Nephron (organoid): ENCODE measurements at regions not wholly inside any gene's neighbourhood (a gene's known extent, or its start where the extent isn't known, plus 50 kb on each side); places are given as distances from the start of the nearest gene placed in this dataset.
A peak's percentile ranks its signal among the peaks of the same experiment; 100 is the strongest.
"Not testable (repeated sequence)": the region's sequence is repeated elsewhere in the genome, so short reads cannot be mapped to it uniquely, and the experiment has no call there.

ENCODE experiments used
- H3K27ac Mint-ChIP-seq, 3 experiments: 2 replicates each; pipeline ENCODE4 v1.8.0; 2020; ENCODE audit warnings: mixed read lengths in 3 of 3, mild to moderate bottlenecking in 2 of 3, moderate library complexity in 1 of 3
- H3K27me3 Mint-ChIP-seq: 2 replicates; pipeline ENCODE4 v1.8.0; 2021; ENCODE audit warnings: low read depth, mild to moderate bottlenecking, moderate library complexity, mixed read lengths
- H3K36me3 Mint-ChIP-seq: 2 replicates; pipeline ENCODE4 v1.8.0; 2020; ENCODE audit warnings: low read depth, mixed read lengths
- H3K4me1 Mint-ChIP-seq: 2 replicates; pipeline ENCODE4 v1.8.0; 2020; ENCODE audit warnings: mixed read lengths
- H3K4me3 Mint-ChIP-seq, 3 experiments: 2 replicates each; pipeline ENCODE4 v1.8.0; 2020; ENCODE audit warnings: mild to moderate bottlenecking in 3 of 3, mixed read lengths in 3 of 3, moderate library complexity in 2 of 3
- H3K9me3 Mint-ChIP-seq: 2 replicates; pipeline ENCODE4 v1.8.0; 2020; ENCODE audit warnings: mixed read lengths
- TF ChIP-seq, protein P1 (sequence below), 3 experiments: fragments of 200-600 bp; sonication (generic); IDR thresholded peaks; one replicate each; pipeline ENCODE4 v1.5.0; 2021; ENCODE audit warnings: antibody characterized with exemption in 3 of 3; ENCODE audit not compliant: unreplicated experiment in 3 of 3

DNA sequence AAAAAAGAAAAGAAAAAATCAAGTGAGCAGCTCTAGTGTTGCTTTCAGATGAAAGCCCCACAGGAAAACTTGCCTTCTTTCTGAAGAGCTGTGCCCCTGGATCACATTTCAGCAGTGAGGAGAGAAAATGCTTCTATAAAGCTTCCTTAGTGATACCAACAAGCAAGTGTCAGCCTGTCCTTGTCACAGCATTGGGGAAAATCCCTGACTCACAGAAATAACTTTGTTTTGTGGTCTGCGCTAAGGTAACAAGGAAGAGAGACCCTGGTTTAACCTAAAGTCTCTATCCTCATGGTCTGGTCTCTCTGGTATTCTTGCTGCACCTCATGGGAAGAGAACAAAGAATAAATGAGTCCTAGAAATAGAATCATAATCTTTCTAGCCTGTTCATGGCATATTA, 885.2 kb upstream of the SORCS1 start:
- H3K27ac Mint-ChIP-seq: no peak overlapping the region
- no peaks in the 10 kb centered on the region for H3K4me1 Mint-ChIP-seq
- no peaks in the 10 kb centered on the region for H3K9me3 Mint-ChIP-seq
- no peaks in the 10 kb centered on the region for H3K27me3 Mint-ChIP-seq
- TF ChIP-seq, protein P1, sequence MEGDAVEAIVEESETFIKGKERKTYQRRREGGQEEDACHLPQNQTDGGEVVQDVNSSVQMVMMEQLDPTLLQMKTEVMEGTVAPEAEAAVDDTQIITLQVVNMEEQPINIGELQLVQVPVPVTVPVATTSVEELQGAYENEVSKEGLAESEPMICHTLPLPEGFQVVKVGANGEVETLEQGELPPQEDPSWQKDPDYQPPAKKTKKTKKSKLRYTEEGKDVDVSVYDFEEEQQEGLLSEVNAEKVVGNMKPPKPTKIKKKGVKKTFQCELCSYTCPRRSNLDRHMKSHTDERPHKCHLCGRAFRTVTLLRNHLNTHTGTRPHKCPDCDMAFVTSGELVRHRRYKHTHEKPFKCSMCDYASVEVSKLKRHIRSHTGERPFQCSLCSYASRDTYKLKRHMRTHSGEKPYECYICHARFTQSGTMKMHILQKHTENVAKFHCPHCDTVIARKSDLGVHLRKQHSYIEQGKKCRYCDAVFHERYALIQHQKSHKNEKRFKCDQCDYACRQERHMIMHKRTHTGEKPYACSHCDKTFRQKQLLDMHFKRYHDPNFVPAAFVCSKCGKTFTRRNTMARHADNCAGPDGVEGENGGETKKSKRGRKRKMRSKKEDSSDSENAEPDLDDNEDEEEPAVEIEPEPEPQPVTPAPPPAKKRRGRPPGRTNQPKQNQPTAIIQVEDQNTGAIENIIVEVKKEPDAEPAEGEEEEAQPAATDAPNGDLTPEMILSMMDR (IDR thresholded peaks at IDR 0.05; ENCODE audit: unreplicated experiment in 3 of 3): no peak
- H3K4me3 Mint-ChIP-seq: no peak overlapping the region
- H3K36me3 Mint-ChIP-seq: no peaks in the 10 kb centered on the region

DNA sequence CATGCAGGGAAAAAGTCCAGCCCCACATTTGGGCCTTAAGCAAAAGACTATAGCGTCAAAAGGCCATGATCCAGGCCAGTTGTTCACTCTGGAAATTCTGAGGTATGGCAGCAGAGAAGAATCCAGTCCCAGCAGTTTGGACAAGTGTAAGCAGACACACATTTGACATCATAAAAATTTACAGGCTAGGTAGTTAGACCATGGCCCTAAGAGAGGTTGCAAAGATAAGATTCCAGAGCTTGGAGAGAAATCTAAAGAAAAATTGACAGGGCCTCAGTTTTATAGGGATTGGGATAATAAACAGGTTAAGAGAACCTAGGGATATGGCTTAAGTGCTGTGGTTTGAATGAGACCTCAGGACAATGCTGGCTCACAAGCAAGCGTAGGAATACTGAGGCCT, 884.4 kb upstream of the SORCS1 start:
- Mint-ChIP-seq H3K27ac (no peak overlapping the region), H3K4me3 (no peak overlapping the region), H3K9me3 (no peaks in the 10 kb centered on the region), H3K4me1 (no peaks in the 10 kb centered on the region), H3K27me3 (no peaks in the 10 kb centered on the region), H3K36me3 (no peaks in the 10 kb centered on the region)
- TF ChIP-seq, protein P1 (IDR thresholded peaks at IDR 0.05; ENCODE audit: unreplicated experiment in 3 of 3): no peak

DNA sequence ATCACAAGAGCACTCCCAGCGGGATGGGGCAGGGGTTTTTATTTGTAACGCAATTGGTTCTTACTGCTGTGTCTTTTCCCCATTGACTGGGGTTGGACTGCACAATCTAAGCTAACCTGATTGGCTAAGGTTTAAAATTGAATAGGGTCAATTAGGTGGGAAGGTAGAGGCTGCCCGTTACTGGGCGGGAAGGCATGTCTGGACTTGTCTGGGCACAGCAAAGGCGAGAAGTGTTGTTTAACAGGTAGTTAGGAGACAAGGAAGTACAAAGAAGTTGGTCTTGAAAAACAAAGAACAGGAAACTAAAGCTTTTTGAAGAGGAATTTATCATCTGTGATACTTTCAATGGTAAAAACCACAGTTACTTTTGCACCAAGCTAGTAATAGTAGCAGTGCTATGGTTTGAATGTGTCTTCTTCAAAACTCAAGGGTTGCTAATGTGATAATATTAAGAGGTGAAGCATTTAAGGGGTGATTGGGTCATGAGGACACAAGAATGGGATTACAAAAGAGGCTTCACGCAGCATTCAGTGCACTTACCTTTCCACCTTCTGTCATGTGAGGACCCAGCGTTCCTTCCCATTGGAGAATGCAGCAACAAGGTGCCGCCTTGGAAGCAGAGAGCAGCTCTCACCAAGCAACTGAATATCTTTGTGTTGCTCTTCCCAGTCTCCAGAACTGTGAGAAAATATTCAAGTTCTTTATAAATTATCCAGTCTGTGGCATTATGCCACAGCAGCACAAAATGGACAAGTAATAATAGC, 875.5 kb upstream of the SORCS1 start:
- H3K9me3 Mint-ChIP-seq: peaks cover 8% of the 10 kb centered on the region

DNA sequence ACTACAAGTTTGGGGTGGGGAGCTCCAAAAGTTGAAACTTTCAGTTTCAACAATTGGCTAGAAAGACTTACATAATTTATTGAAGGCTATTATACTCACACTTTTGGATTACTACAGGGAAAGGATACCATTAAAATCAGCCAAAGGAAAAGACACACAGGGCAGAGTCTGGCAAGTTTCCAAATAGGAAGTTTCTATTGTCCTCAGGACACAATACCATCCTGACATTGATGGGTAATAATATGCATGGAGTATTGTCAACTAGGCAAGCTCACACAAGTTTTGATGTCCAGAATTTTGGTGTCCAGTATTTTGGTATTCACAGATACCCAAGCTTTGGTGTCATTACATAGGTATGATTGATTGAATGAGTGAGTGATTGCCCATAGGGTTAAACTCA, 872.6 kb upstream of the SORCS1 start:
- Mint-ChIP-seq H3K9me3 (peaks cover 8% of the 10 kb centered on the region), H3K27ac (no peak overlapping the region), H3K4me1 (peaks cover 13% of the 10 kb centered on the region), H3K36me3 (no peaks in the 10 kb centered on the region), H3K4me3 (no peak overlapping the region), H3K27me3 (peaks cover 3% of the 10 kb centered on the region)
- TF ChIP-seq, protein P1 (IDR thresholded peaks at IDR 0.05; ENCODE audit: unreplicated experiment in 3 of 3): no peak

More for the DNA sequence above, 875.5 kb upstream of the SORCS1 start:
- no peaks in the 10 kb centered on the region for H3K36me3 Mint-ChIP-seq
- TF ChIP-seq, protein P1 (IDR thresholded peaks at IDR 0.05; ENCODE audit: unreplicated experiment in 3 of 3): no peak
- no peak overlapping the region for H3K4me3 Mint-ChIP-seq
- H3K27me3 Mint-ChIP-seq: peaks cover 4% of the 10 kb centered on the region
- H3K4me1 Mint-ChIP-seq: peaks cover 13% of the 10 kb centered on the region
- no peak overlapping the region for H3K27ac Mint-ChIP-seq

DNA sequence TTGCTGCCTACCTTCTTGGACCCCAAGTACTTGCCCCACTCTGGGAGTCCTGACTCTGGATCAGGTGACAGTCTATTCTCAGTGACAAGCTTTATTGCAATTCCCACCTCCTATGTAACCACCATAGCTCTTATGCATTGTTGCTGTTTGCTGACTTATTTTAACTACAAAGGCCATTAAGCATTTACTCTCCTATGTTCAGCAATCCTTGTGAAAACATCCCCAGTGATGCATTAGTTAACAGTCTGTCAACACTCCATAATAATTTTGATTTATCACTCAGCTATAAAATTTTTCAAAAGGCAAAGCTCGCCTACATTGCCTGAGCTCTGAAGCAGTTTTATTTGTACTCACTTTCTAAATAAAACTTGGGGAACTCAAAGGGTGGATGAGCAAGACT, 871.8 kb upstream of the SORCS1 start:
- no peaks in the 10 kb centered on the region for H3K36me3 Mint-ChIP-seq
- TF ChIP-seq, protein P1 (IDR thresholded peaks at IDR 0.05; ENCODE audit: unreplicated experiment in 3 of 3): no peak
- no peak overlapping the region for H3K4me3 Mint-ChIP-seq

DNA sequence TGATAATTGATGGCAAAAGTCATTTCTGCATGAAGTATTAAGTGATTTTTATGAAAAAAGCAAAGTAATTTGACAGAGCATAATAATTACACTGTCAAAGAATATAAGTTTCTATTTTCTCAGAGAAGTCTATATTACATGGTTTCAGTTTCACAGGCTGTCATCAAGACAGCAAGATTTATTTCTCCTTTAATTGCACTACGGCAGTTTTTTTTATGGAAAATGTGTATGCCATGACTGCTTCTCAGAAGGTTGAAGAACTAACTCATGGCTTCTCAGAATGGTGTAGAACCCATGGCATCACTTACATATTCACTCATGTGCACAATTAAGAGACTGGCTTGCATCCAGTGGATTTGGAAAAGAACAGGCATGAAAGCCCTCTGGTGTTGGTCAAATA, 870.3 kb upstream of the SORCS1 start:
- Mint-ChIP-seq H3K9me3 (peaks cover 7% of the 10 kb centered on the region), H3K4me3 (no peak overlapping the region), H3K27ac (no peak overlapping the region), H3K4me1 (peaks cover 13% of the 10 kb centered on the region), H3K27me3 (peaks cover 3% of the 10 kb centered on the region), H3K36me3 (no peaks in the 10 kb centered on the region)
- TF ChIP-seq, protein P1 (IDR thresholded peaks at IDR 0.05; ENCODE audit: unreplicated experiment in 3 of 3): no peak

More for the DNA sequence above, 871.8 kb upstream of the SORCS1 start:
- peaks cover 8% of the 10 kb centered on the region for H3K9me3 Mint-ChIP-seq
- H3K27me3 Mint-ChIP-seq: peaks cover 3% of the 10 kb centered on the region
- peak overlapping the region in 1 of 3 experiments; percentile 39 for H3K27ac Mint-ChIP-seq
- H3K4me1 Mint-ChIP-seq: peaks cover 13% of the 10 kb centered on the region

DNA sequence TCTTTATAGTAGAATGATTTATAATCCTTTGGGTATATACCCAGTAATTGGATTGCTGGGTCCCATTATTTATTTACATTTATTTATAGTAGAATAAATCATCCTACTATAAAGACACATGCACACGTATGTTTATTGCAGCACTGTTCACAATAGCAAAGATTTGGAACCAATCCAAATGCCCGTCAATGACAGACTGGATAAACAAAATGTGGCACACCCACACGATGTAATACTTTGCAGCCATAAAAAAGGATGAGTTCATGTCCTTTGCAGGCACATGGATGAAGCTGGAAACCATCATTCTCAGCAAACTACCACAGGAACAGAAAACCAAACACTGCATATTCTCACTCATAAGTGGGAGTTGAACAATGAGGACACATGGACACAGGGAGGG, 869.0 kb upstream of the SORCS1 start:
- H3K4me3 Mint-ChIP-seq, H3K36me3 Mint-ChIP-seq, H3K27ac Mint-ChIP-seq, H3K27me3 Mint-ChIP-seq, H3K9me3 Mint-ChIP-seq: not testable (repeated sequence)
- H3K4me1 Mint-ChIP-seq: peaks cover 11% of the 10 kb centered on the region
